OCI-LY3 (cell line): ENCODE measurements at regions not wholly inside any gene's neighbourhood (a gene's known extent, or its start where the extent isn't known, plus 50 kb on each side); places are given as distances from the start of the nearest gene placed in this dataset.

ENCODE experiments used
- EZH2phosphoT487 ChIP-seq: fragments of 200-600 bp; shearing (Covaris generic); IDR thresholded peaks from 2 replicates; pipeline ENCODE4 v1.6.1; 2018; ENCODE audit warnings: antibody characterized with exemption, mixed run types, low read depth
- TF ChIP-seq, protein P1 (sequence below): fragments of 200-600, 300-600 bp; sonication (generic); IDR thresholded peaks from 2 replicates; pipeline ENCODE4 v1.5.1; 2014; ENCODE audit warnings: antibody characterized with exemption, low read length, low read depth

DNA sequence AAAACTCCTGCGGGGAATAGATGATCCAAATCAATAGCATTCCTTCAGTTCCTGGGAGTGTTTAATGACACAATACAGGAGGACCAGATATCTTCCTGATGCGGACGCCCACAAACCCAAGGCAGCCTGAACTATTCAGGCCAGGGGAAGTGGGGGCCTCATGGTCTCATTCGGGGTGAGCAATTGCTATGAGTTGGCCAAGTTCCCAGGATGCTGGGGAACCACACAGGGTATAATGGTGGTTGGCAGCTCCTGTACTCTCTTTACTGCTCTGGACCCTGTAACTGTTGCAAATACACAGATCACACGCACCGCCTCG lies 401.2 kb downstream of the IRS2 start:
- TF ChIP-seq, protein P1, sequence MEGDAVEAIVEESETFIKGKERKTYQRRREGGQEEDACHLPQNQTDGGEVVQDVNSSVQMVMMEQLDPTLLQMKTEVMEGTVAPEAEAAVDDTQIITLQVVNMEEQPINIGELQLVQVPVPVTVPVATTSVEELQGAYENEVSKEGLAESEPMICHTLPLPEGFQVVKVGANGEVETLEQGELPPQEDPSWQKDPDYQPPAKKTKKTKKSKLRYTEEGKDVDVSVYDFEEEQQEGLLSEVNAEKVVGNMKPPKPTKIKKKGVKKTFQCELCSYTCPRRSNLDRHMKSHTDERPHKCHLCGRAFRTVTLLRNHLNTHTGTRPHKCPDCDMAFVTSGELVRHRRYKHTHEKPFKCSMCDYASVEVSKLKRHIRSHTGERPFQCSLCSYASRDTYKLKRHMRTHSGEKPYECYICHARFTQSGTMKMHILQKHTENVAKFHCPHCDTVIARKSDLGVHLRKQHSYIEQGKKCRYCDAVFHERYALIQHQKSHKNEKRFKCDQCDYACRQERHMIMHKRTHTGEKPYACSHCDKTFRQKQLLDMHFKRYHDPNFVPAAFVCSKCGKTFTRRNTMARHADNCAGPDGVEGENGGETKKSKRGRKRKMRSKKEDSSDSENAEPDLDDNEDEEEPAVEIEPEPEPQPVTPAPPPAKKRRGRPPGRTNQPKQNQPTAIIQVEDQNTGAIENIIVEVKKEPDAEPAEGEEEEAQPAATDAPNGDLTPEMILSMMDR = no peak
- no peak for TF ChIP-seq EZH2phosphoT487
